Inflammatory macrophage treated with lipopolysaccharide for 1 hour (primary cell): ENCODE measurements at regions not wholly inside any gene's neighbourhood (a gene's known extent, or its start where the extent isn't known, plus 50 kb on each side); places are given as distances from the start of the nearest gene placed in this dataset.
A peak's percentile ranks its signal among the peaks of the same experiment; 100 is the strongest.

Experiments
- DNase-seq, 2 donors: peaks; one replicate each; pipeline ENCODE4 v3.0.0-alpha.2; 2020 to 2022

DNA sequence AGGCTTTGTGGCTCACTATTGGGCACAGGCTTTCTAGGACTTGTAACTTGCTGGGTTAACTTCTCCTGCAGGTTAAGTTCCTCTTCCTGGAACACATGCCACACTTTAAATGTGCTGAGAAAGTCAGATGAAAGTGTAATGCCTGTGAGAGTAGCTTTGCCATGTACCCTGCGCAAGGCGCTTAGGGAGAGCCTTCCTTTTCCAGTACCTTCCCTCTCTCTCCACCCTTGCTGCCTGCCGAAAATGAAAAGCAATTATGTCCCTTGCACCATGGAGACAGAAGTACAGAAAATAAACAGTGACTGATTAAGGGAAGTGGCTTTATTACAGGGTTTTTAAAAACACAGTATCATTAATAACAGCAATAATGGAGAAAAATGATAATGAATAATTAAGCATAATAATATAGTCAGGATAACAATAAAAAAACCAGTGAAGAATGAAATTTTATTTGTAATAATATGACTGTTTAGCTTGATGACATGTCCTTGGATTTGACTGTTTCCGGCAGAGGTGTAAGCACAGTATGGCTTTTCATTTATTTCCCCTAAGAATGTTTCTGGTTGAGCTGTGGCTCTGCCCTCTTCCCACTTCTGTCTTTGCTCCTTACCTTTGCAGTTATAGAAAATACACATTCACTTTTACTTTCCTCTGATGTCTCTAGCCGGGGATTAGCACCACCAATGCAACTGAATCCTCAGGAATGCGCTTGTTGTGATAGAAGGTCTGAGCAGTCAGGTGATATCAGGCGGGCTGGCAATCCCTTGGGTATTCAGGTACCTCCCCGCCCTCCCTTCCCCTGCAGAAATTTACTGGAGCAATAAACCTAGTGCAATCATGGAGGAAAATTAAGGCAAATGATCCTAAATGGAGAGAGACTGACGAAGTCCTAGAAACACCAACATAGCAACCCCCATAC is 472.3 kb upstream of the CITED2 start:
- peak; percentile 16 to 24 for DNase-seq

- DNase-seq = no peak
Observed at GRCh38 chr6:139844907-139845306, 470.5 kb upstream of the CITED2 start.

GRCh38 chr6:139841794-139842215 is 467.4 kb upstream of the CITED2 start:
- DNase-seq = peak; percentile 60 to 67

- DNase-seq = peak; percentile 79 to 88
Observed at GRCh38 chr6:139839506-139840156, 465.2 kb upstream of the CITED2 start.

DNA sequence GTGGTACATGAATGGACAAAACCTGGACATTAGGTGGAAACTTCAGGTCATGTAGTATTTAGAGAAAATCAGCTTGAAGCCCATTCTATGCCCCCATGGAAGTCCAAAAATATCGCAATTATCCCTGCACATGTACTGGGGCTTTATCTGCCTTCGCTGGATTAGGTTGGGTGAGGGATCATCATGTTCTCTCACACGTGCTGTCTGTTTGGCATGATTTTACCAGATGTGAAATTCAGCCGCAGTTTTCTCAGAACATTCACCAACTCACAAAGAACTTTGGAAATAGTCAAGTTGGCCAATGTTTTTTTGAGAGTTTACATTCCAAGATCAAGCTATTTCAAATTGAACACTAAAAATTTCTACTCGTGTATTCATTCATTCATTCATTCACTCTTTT is 459.8 kb upstream of the CITED2 start:
- DNase-seq = no peak

DNA sequence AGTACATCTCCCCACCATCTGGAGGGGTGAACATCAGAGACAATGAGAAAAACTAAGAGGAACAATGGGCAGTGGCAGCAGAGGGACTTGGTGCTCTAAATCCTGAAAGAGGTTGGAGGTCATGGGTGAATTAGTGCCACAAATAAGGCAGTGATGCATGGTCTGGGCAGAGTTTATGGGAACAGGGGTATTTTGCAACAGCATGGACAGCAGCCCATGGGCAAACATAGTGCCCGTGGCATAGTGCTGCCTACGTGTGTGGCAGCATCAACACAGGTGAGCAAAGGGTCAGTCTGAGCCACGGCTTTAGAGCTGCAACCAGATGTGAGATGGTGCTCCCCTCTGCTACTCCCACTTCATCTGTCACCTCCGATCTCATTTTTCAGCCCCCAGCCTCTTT is 459.1 kb upstream of the CITED2 start:
- DNase-seq = no peak

GRCh38 chr6:139832493-139833305 is 458.3 kb upstream of the CITED2 start:
- DNase-seq = no peak

DNA sequence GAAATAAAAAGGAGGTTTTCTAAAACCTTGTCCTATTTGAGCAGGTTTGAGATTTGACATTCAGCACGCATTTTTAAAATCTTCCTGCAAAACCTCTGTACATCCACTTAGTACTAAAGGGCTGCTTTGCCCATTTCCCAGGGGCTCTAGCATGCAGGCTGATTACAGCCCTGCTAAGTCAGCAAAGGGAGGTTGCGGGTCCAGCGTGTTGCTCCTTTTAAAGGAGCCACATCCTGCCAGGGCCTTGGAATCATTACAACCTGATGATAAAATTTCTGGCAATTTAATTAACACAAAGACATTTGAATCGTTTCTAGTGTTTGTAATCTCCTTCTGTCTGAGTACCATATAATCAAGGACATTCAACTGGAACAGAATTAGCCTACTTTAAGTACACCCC is 455.1 kb upstream of the CITED2 start:
- no peak for DNase-seq

DNA sequence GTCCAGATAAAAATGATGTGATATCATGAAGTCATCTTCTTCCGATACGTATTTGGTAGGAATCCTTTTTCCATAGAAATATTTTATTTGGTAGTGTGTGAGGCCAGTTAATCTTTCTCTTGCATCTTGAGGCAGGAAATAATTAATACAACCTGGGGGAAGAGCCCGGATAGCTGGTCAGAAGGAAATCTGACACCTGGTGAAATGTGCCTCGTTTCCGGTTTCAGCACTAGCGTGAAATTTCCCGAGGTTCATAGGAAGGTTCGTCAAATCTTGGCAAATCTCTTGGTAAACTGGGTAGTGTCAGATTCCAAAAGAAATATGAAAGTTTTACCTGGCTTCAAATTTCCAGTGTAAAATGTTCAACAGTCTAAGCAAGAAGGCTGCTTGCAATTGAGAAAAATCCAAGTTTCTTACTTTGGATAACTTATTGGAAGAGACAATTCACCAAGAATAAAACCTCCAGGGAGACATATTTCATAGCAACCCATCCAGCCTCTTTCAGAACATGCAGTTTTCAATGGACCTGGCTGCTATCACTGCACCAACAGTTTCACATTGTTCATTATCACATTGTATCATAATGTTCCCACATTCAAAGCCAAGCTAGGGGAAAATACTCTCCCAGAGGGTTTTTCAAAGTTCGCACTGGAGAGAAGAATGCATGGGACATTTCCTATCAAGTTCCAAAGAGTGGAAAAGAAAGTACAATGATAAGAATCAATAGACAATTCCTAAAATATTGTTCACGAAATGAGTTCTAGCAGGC is 454.5 kb upstream of the CITED2 start:
- DNase-seq = no peak

- no peak for DNase-seq
Observed at GRCh38 chr6:139825935-139826374, 451.5 kb upstream of the CITED2 start.

GRCh38 chr6:139824864-139825263 is 450.4 kb upstream of the CITED2 start:
- no peak for DNase-seq

- DNase-seq = no peak
Observed at GRCh38 chr6:139823808-139824126, 449.3 kb upstream of the CITED2 start.

DNA sequence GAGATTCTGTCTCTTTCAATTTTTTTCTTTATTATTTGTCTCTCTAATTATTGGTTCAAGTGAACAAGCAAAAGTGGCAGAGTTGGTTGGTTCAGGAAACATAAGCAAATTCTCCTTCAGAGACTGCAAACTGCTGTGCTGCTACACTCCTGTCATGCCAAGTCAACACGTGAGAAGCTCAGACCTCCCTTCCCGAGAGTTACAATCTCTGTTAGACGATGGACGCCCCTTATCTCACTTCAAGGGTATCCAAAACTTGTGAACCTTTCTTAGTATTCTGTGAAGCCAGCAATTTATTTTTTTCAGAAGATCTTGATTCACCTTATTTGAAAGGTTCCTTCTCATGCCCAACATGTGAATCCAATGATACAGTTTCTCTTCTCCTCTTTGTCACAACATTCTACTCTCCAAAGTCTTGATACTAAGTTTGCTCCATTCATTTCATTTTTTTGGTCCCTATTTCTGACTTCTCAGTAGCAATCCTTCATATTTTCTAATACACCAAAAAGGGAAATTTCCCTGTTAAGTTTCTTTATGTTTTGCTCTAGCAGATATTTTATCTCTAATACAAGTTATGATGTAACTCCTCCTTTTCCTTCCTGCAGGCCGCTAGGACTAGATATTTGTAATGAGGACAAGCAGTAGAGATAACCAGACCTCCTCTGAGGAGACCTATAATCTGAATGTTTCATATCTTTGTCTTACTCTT is 448.8 kb upstream of the CITED2 start:
- no peak for DNase-seq

- no peak for DNase-seq
Observed at GRCh38 chr6:139821676-139822223, 447.3 kb upstream of the CITED2 start.

GRCh38 chr6:139820210-139820609 is 445.8 kb upstream of the CITED2 start:
- no peak for DNase-seq

DNA sequence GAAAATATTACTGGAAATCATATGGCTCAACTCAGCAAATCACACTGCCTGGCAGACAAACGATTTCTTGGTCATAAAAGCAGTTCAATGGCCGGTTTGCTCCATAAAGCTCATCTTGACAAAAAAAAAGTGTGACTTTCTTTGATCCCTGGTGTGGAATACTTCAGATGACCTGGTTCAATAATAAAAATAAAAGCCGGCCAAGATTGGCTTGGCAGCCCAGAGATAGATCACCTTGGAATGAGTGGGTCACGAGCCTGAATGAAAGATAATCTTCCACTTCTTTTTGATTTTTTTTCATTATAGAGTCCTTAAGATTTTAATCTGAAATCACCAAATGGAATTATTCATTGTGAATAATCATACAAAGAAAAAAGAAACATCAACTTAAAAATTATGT is 445.3 kb upstream of the CITED2 start:
- DNase-seq = no peak

- no peak for DNase-seq
Observed at GRCh38 chr6:139812939-139813338, 438.5 kb upstream of the CITED2 start.

DNA sequence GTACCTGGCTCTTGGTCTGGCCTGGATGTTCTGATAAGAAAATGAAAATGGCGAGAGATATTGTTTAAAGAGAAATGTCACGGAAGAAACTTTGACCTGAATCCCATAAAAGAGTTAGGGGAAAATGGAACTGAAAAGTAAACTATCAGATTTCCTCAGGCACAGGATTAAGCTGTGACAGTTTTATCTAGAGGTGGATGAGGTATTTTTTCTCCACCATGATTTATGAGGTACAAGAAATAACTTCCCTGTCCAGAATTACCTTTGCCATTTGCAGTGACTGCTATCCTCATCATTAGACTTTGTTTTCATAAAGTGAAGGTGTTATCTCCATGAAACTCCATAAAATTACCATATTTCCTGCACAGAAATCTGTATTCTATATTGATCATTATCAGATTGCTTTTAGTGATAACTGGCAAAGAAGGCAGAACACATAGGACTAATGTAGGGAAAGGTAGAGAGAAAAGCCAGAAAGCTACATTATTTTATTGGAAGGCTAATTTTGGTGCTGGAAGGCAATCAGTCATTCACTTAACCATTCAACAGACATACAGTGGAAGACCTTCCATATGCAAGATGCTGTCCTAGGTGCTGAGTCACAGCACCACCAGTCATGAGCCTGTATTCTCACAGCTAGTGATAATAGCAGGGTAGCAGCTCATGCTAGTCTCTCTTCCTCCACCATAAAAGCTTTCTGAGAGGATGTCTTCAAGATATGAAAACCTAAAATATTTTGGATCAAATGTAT is 427.3 kb upstream of the CITED2 start:
- no peak for DNase-seq

DNA sequence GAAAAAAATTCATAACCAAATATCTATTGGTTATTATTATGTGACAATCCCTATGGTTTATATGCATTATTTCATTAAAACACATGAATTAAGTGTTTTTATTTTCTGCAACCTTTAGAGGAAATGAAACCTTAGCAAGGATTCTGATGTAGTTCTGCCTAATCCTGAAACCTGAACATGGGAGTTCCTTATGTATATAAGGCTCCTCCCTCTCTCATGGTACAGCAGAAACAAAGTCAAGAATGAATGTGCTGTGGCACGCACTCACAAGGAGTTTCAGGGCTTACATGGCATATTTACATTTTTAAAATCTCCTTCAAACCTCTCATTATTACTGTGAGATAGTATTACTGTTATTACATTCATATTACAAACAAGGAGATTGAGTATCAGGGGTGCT is 426.4 kb upstream of the CITED2 start:
- no peak for DNase-seq

DNA sequence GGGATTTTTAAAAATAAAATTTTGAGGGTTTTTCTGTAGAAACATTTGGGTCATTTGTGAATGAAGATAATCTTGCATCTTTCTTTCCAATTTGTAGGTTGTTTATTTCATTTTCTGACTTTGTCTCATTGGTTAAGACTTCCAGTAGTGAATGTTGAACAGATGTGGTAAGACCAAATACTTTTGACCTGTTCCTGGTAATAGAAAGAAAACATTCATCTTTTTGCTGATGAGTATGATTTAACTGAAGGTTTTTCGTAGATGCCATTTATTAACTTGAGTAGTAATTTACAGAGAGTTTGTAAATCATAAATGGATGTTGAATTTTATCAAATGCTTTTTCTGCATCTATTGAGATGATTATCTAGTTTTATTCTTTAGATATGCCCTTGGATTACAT is 416.1 kb upstream of the CITED2 start:
- DNase-seq = no peak

DNA sequence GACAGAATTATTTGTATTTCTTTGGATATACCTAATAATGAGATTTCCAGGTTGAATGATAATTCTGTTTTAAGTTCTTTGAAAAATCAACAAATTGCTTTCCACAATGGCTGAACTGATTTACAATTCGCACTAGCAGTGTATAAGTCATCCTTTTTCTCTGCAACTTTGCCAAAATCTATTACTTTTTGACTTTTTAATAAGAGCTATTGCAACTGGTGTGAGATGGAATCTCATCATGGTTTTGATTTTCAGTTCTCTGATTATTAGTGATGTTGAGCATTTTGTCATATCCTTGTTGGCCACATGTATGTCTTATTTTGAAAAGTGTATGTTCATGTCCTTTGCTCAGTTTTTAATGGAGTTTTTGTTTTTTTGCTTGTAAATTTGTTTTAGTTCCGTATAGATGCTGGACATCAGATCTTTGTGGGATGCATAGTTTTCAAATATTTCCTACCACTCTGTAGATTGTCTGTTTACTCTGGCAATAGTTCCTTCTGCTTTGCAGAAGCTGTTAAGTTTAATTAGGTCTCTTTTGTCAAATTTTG is 409.8 kb upstream of the CITED2 start:
- no peak for DNase-seq
